Stimulated activated CD8-positive, alpha-beta memory T cell treated with anti-CD3 and anti-CD28 coated beads, Interleukin-4, amount 100 ng/mL, for 48 hours (primary cell): ENCODE measurements at regions not wholly inside any gene's neighbourhood (a gene's known extent, or its start where the extent isn't known, plus 50 kb on each side); places are given as distances from the start of the nearest gene placed in this dataset.

ENCODE experiments used
- DNase-seq: peaks from one replicate; pipeline ENCODE4 v3.0.0-alpha.2; 2020

DNA sequence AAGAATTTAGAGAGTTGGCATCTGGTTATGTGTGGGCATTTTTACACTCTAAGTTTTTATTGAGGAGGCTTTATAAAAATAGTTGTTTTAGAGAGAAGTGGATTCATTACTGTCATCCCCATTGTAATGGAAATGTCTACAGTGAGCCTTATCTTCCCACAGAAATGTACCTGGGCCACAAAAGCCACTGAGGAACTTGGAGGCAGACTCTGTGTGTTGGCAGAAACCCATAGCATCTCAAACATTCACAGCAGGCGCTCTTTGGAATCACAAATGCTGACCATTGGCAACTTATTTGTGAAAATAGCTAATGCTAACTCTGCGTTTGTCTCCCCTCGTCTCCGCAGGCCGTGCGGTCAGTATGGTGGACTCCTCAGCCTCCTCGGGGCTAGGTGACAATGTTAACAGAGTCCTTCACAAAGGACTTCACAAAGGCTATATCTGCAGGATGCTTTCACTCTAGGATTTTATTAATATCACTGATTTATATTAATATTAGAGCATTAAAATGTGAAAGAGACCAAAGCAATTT lies 689.1 kb upstream of the POU3F3 start:
- no peak for DNase-seq

DNA sequence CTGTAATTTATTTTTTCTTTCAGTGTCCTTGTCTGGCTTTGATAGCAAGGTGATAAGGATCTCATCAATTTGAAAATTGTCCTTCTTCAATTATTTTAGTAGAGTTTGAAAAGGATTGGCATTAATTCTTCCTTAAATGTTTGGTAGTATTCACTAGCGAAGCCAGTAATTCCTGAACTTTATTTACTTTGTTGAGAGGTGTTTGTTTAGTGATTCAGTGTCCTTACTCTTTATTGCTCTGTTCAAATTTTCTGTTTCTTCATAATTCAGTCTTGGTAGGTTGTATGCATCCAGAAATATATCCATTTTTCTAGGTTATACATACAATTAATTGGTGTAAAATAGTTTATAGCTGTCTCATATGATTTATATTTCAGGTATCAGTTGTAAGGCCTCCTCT lies 676.7 kb upstream of the POU3F3 start:
- DNase-seq, result no peak

GRCh38 chr2:104179644-104180043 lies 674.3 kb upstream of the POU3F3 start:
- DNase-seq, result no peak

DNA sequence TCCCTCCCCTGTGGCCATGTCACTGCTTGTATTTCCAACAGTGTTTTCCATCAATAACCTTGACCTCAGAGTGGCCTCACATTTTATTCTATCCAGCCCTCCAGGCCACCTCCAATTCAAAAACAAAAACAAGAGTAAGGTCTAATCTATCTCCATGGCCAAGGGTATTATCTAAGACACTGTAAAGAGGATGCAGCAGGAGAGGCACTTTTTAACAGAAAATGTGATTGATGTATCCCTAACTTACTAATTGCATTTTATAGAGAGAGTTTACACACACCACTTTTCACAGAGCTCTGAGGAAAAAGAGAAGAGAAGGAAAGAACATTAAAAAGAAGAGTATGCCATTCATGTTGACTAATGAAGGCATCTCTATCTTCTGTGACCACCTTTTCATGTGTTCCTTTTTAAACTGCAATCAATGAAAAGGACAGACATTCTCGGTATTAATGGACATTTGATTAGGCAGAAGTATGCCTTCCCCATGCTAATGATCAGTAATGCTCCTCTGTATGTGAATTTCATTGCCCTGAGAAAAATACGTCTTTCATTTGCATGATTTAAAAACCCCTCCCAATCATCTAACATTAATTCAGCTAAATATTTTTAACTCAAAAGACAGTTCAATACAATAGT lies 653.3 kb upstream of the POU3F3 start:
- DNase-seq, result no peak

- DNase-seq, result no peak
These were observed 640.2 kb upstream of the POU3F3 start for GRCh38 chr2:104213758-104214157.

DNA sequence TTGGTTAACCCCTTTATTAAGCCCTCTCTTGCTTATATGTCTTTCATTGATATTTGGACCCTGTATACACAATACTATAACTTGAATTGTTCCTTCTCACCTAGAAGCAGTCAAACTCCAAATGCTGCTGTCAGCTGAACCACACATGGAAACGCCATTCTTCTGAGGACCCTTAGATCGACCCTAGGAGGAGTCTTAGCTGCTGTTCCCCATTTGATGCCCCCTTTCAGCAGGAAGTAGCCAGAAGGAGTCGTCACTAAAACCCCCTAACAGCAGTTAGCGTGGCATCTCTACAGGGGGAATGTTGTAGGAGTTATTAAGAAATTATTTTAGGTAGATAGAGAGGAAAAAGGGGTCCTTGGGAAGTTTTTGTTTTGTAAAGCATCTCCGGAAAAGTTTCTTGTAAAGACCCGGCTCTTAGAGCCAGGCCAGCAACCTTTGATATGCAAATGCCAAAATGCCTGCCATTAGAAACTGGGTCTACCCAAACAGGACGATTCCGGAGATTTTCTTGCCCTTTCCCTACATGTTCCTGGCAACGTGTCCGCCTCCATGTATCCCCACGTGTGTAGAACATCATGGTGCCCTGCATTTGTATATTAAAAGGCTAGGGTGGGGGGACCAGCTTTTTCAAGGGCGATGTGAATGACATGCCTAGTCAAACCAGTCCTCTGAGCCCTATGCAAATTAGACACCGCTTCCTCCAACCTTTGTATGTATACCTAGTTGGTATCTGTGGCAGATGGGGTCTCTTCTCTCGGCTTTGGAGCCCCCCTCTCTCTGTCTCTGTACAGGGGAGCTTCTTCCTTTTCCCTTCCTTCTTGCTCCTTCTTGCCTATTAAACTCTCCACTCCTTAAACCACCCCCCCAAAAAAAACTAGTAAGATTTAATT lies 638.4 kb upstream of the POU3F3 start:
- no peak for DNase-seq

DNA sequence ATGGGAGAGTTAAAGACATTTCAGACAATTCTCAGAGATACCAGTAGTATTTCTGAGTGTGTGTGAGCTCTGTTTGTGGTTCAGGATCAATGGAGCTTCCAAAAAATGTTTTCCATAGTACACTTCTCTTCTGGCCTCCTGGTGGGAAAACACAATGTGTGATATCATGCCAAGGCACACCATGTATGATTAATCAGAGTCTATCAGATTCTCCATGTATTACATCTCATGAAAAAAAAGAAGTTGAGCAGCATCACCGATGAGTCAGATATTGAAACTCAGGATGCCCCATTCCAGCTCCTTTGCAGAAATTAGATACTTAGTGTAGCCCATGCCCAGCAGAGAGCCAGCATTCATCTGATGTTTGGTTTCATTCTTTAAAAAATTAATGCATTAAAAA lies 620.3 kb upstream of the POU3F3 start:
- DNase-seq, result no peak

DNA sequence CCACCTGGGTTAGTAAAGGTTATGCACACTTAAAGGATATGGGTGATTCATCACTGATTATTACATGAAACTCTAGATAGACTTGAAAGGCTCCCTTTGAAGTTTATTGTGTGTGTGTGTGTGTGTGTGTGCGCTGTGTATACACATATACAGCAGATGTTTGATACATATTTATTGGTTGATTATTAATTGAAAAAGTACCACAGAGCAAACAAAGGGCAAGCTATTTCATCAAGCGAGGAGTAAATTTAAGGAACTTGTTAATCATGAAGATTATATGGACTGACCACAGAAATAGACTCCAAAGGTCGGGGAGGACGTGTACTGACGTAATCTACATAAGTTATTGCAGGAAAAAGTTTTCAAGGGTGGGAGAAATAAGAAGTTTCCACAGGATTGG lies 617.4 kb upstream of the POU3F3 start:
- no peak for DNase-seq

DNA sequence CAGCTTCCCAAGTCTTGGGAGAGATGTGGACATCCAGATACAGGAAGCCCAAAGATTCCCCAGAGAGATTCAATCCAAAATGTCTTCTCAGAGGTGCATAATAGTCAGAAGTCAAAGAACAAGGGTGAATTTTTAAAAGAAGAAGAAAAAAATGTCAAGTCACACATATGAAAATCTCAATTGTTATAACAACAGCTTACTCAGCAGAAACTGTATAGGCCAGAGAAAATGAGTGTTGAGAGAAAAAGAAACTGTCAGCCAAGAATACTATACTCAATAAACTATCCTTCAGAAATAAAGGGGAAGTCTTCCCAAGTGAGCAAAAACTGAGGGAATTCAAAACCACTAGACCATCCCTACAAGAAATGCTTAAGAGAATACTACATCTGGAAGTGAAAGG lies 612.9 kb upstream of the POU3F3 start:
- no peak for DNase-seq

- no peak for DNase-seq
These were observed 604.3 kb upstream of the POU3F3 start for GRCh38 chr2:104249629-104250028.

GRCh38 chr2:104250635-104251034 lies 603.3 kb upstream of the POU3F3 start:
- no peak for DNase-seq

DNA sequence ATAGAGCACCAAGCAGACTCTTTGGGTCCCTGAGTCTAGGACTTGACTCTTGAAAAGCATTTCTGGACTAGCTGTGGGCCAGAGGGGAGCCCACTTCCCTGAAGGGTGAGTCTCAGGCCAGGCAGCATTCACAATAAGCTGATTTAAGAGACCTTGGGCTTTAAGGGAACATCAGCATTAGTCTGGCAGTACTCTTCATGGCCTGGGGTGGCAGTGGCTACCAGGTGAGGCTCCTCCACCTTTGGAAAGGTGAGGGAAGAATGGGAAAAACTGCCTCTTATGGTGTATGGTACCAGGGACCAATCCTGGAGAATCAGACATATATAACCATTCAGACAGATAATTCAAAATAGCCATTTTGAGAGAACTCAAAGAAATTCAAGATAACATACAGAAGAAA lies 599.9 kb upstream of the POU3F3 start:
- DNase-seq, result no peak

DNA sequence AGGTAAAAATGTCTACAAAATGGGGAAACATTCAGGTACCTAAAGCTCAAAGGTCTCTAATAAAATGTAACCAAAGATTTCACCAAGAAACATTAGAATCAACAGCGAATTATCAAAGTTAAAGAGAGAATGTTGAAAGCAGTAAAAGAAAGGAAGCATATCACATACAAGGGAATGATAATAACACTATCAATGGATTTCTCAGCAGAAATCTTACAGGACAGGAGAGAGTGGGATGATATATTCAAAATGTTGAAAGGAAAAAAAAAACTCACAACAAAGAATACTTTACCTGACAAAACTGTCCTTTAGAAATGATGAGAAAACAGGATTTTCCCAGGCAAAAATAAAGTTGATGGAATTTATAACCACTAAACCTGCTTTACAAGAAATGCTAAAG lies 591.2 kb upstream of the POU3F3 start:
- no peak for DNase-seq

DNA sequence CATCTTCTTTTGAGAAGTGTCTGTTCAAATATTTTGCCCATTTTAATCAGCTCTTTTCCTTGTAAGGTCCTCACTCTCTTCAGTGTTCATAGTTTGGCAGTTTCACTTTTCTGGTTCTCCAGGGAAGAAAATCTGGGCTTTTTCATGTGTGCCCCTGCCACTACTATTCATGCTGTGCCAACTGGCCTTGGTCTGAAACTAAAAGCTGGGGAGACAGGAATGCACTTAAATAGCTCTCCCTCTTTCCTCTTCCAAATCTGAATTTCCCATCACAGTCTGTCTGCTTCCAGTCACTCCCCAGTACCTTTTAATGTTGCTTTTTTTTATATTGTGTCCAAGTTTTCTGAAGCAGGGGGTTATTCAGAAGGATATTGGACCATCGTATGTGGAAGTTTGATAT lies 574.3 kb upstream of the POU3F3 start:
- no peak for DNase-seq

DNA sequence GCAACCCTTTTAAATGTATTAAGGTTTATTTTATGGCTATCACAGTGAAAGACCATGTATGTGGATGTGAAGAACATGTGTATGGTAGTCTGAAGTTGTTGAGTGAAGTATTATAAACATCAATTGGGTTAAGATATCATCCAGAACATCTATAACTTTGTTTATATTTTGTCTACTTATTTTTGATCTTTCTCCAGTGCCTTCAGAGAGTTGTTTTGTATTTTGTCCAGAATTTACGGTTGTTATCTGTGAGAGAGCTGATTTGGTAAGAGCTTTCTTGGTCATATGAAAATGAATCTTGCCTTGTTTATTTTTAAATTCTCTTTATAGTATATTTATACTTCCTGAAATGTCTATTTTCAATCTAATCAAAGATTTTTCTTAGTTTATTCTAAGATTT lies 573.7 kb upstream of the POU3F3 start:
- no peak for DNase-seq

DNA sequence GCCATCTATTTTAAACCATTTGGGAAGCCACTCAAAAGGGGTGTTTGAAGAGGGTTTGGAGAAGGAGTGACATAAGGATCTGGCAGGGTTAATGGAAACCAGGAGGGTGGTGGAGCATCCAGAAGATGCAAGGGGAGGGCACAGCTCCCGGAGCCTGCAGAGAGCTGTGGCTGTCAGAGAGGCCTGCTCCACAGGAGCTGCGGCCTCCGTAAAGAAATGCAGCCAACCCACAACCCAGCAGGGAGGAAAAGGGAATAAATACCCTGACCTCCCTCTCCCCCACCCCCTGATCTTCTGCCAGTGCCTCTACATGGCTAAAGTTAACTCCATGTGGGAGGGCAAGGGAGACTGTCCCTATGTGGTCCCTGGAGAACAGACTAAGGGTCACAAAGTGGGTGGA lies 567.1 kb upstream of the POU3F3 start:
- DNase-seq, result no peak

DNA sequence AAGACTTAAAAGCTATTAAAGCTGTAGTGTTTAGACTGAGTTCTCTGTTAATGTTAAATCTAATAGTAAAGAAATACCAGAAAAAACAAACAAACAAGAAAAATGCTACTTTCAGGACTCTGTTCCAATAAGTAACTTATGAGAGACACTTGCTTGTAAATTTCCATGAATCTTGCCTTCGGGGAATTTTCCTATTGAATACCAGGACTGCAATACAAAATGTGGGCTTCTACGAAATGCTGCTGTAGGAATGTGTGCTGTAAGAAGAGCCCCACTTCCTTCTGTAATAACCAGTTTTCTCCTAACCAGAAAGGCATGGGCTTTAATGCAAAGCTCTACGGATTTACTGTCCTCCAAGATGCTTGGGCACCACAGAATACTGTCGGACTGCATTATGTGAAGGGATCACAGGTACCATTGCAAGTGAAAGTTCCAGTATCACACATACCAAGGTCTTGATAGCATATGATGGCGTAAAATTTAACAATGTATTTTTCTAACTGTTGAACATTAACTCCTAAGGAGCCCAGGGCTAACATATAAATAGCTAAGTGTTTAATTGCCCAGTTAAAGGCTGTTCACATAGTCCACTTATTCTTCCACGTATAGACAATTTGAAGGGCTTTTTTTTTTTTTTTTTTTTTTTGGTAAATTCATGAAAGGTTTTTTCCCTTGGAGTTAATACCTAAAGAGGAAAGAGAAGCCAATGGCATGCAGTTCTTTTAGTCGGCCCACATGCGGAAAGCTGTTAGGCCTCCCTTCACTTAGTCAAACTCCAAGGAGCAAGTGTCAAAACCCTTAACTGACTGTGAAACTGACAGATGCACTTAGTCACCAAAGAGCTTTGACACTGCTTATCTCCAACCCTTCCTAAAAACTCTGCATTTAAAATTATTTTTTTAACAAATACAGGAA lies 564.0 kb upstream of the POU3F3 start:
- no peak for DNase-seq

- no peak for DNase-seq
These were observed 563.4 kb upstream of the POU3F3 start for GRCh38 chr2:104290566-104290891.

DNA sequence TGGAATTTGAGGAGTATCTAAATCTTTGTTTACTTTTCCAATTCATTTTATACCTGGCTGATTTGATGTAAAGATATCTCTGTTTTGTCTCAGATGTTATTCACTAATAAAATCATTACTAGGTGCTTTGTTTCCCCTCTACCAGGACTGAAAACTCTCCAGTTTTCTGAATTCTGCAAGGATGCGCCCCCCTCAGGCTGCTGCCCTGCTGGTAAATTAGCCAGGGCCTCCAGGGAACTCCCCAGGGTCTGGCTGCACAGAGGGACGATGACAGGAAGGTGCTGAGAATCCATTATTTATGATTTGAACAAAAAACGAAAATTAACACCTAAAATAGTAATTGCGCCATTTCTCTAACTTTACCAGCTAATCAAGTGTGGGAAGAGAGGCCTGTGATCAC lies 541.2 kb upstream of the POU3F3 start:
- DNase-seq, result no peak

DNA sequence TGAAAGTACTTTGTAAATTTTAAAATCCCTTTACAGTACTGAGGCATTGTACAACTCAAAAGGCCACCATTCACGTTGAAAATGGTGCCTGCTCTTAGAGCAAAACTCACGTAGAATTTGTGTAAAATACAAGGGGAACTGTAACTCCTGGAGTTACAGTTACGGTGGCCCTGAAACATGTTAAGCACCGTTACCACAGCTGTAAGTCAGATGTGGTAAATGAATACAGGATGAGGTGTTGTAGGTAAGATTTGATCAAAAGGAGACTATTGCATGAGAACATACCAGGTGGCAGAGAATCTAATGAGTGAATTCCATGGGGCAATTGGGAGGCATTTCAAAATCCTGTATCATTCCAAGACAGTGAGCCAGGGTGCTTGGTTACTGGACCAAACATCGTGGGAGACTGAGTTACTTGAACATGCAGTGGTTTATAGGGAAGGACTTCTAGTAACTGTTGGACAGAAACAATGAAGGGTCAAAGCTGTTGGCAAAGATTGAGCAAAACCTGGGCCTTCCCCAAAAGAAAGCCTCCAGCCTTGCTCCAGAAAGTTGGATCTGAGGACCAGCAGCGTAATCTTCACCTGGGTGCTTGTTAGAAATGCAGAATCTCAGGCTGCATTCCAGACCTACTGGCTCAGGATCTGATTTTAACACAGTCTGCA lies 535.8 kb upstream of the POU3F3 start:
- no peak for DNase-seq

DNA sequence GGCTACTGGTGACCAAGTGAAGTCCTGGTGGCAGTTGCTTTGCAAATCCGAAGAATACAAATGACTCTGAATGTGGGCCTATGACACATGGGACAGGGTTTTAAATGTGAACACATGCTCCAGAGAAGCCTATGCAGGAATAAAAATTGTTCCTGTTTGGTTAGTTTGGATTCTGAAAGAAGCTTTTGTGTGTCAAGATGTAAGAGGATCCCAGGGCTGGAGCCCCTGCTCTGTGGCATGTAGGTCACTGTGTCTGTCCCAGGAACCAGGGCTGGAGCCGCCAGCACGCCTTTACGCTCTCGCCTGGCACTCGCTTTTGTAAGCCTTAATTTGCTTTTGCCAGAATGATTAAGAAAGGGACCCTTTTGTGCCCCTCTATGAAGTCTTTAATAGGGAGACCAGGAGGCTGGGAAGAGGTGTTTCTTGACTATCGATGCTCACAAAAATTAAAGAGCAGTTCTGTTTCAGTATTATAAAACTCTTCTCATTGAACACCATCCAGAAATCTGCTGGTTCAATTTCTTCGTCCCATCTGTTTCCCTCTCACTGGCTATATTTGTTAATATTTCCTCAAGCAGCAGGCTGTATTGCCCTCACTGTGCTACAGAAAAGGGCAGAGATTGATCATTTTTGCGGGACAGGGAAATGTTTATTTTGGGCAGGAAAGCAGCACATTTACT lies 532.7 kb upstream of the POU3F3 start:
- DNase-seq, result no peak

- DNase-seq, result no peak
These were observed 532.0 kb upstream of the POU3F3 start for GRCh38 chr2:104321796-104322349.
